ENCODE measurements at regions not wholly inside any gene's neighbourhood (a gene's known extent, or its start where the extent isn't known, plus 50 kb on each side); places are given as distances from the start of the nearest gene placed in this dataset.
"Not testable (repeated sequence)": the region's sequence is repeated elsewhere in the genome, so short reads cannot be mapped to it uniquely, and the experiment has no call there.

DNA sequence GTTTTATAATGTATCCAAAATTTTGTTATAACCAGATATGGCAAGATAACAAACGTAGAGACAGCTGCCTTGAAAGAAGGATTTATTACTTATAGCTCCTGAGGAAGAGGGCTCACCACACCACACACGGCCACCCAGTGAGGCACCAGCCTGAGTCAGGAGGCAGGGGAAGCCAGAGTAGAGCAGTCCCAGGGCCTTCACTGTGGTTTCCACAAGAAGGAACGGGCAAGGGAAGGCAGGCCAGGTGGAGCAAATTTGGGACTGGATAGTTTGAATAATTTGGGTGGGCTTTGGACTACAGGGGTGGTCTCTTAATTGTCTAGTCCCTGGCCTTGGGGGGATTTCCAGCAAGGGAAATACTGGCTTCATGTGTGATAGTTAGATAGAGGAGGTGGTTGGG, 72.5 kb downstream of the RRAGC start:
- DNase-seq, result no peak

DNA sequence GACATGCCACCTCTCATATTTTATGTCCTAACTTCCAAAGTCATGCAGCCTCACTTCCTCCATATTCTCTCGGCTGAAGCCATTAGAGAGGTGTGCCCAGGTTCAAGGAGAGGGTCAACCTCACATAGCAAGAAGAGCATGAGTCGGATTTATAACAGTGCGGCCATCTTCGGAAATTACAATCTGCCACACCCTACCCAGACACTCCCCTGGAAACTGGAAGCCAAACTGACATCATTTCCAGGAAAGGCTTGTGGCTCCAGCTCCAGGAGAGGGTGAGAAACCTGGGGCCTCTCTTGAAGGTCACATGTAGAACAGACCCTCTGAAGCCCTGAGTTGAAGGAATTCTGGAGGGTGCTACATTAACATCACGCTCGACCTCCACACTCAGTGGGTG, 73.5 kb downstream of the RRAGC start:
- no peak for DNase-seq

DNA sequence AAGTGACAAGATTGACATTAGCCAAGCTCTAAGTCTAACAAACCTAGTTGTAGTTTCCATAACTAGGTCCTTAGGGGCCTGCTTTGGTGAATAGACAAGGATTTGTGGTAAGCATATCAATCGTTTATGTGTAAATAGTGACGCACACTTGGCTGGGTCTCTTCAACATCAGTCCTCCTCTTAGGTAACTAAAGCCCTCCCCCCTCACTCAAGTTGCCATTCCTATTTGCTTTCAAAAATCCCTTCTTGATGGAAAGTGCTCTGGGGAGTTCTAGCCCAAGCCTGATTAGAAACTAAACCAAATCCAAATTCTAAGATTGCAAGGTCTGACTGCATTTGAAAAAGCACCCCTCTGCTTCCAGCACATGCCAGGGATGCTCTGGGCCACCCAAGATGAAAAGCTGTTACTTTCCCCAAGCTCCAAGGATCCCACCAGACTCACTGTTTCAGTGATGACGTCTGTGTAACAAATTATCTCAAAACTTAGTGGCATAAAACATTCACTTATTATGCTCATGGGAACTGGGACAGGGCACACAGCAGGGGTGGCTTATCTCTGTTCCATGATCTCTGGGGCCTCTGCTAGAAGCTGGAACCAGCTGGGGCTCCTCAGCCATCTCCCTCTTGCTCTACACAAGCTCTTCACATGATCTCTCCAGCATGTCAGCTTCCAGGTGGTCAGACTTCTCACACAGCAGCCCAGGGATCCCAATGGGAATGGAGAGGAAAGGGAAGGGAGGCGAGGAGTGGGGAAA, 74.1 kb downstream of the RRAGC start:
- no peak for DNase-seq

GRCh38 chr1:38784452-38785284, 74.9 kb downstream of the RRAGC start:
- DNase-seq, result no peak

GRCh38 chr1:38783640-38784229, 75.8 kb downstream of the RRAGC start:
- no peak for DNase-seq

GRCh38 chr1:38781872-38782617, 77.5 kb downstream of the RRAGC start:
- DNase-seq, result no peak

DNA sequence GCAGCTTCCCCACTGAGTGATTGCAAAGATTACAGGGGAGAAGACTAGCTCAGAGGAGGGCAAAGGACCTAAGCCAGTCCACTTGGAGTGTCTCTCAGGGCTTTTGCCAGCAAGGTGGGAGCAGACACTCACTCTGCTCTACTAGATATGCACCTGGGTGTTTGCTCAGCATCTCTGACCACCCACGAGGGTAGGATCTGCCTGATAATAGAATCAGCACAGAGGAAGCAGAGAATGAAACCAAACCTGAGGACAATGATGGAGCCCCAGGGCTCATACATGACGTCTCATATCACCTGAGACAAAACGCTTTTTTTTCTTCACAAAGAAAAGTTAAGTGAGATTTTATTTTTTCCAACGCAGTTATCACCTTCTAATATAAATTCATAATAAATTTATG, 79.4 kb downstream of the RRAGC start:
- DNase-seq, result no peak

GRCh38 chr1:38779491-38779890, 80.1 kb downstream of the RRAGC start:
- no peak for DNase-seq

- no peak for DNase-seq
Measured at GRCh38 chr1:38778521-38778920, 81.1 kb downstream of the RRAGC start.

GRCh38 chr1:38778051-38778450, 81.5 kb downstream of the RRAGC start:
- no peak for DNase-seq

GRCh38 chr1:38777464-38777957, 82.1 kb downstream of the RRAGC start:
- no peak for DNase-seq

- no peak for DNase-seq
Measured at GRCh38 chr1:38776466-38777065, 83.0 kb downstream of the RRAGC start.

- DNase-seq, result no peak
Measured at GRCh38 chr1:38775175-38775845, 84.3 kb downstream of the RRAGC start.

DNA sequence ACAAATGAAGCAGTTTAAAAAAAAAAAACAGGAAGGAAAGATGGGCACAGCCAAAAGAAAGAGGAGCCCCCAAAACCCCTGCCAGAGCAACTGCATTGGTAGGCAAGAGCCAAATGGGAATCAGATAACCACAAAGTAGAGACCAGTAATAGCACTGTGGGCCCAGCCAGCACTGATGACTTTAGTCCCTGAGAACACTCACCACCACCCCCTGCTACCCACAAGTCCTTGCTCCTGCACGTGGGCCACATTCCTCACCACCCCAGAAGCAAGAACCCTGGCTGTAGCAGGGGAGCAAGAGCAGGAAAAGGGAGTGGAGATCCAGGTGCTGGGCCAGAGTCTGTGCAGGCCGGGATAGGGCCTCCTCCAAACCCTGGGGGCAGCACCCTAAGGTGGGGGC, 86.1 kb downstream of the RRAGC start:
- no peak for DNase-seq

GRCh38 chr1:38772953-38773352, 86.6 kb downstream of the RRAGC start:
- no peak for DNase-seq

DNA sequence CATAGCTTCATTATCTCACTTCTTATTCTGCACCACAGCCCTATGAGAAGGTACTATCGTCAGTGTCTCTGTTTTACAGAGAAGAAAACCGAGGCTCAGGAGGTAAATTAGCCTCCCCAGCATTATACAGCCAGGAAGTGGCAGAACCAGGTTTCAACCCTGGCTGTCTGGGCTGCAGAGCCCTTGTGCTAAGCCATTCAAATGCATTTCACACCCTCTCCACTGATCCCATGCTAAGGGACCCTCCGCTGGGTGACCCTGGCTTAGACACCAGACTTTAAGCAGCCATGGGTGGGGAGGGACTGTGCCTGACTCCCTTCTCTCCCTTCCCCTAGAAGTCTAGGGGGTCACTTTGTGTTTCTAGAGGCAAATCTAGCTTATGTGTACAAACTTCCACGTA, 87.5 kb downstream of the RRAGC start:
- no peak for DNase-seq

DNA sequence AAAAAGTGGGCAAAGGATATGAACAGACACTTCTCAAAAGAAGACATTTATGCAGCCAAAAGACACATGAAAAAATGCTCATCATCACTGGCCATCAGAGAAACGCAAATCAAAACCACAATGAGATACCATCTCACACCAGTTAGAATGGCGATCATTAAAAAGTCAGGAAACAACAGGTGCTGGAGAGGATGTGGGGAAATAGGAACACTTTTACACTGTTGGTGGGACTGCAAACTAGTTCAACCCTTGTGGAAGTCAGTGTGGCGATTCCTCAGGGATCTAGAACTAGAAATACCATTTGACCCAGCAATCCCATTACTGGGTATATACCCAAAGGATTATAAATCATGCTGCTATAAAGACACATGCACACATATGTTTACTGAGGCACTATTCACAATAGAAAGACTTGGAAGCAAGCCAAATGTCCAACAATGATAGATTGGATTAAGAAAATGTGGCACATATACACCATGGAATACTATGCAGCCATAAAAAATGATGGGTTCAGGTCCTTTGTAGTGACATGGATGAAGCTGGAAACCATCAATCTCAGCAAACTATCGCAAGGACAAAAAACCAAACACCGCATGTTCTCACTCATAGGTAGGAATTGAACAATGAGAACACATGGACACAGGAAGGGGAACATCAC, 88.9 kb downstream of the RRAGC start:
- DNase-seq, result not testable (repeated sequence)

DNA sequence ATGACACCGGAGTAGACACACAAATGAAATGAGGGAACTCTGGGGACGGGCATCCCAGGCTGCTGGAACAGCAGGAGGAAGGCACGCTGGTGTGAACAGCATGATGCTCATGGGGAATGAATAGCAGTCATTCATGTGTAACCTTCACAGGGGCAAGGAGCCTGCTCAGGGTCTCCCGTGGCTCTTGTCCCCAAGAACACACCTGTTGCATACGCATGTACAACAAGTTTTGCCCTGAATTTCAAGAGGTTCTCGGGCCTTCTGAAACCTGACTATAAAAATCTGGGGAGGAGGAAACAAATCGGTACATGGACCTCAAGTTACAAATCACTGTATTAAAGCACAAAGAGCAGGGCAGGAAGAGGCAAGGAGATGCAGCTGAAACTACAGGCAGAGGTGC, 93.4 kb downstream of the RRAGC start:
- no peak for DNase-seq

DNA sequence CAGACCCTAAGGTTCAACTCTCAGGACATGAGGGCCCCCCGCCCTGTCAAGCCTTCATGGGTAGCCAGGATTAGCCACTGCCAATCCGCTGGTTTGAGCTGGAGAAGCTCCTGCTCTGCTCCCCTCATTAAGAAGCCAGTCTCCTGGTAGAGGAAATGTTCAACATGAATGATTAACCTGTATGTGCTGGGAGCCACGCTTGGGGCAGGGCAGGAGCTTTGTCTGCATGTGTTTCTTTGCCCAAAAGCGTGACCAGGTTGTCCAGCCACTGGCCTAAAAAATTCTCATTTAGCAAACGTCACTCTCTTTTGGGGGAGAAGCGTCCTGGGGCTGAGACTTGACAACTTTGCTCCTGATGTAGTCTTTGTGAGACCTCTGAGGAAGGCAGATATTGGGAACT, 96.5 kb downstream of the RRAGC start:
- DNase-seq, result no peak

DNA sequence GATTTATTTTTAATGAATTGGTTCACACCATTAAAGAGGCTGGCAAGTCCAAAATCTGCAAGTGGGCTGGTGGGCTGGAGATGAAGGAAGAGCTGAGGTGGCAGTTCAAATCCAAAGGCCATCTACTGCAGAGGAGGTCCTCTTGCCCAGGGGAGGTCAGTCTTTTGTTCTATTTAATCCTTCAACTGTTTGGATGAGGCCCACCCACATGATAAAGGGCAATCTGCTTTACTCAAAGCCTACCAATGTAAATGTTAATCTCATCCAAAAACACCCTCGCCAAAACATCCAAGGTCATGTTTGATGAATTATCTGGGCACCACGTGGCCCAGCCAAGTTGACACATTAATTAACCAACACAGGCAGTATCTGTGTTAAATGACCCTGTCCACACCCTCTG, 99.0 kb downstream of the RRAGC start:
- no peak for DNase-seq

GRCh38 chr1:38758820-38759219, 100.8 kb downstream of the RRAGC start:
- DNase-seq, result no peak

Data from NCI-H226 (cell line).